ENCODE measurements at regions not wholly inside any gene's neighbourhood (a gene's known extent, or its start where the extent isn't known, plus 50 kb on each side); places are given as distances from the start of the nearest gene placed in this dataset.

DNA sequence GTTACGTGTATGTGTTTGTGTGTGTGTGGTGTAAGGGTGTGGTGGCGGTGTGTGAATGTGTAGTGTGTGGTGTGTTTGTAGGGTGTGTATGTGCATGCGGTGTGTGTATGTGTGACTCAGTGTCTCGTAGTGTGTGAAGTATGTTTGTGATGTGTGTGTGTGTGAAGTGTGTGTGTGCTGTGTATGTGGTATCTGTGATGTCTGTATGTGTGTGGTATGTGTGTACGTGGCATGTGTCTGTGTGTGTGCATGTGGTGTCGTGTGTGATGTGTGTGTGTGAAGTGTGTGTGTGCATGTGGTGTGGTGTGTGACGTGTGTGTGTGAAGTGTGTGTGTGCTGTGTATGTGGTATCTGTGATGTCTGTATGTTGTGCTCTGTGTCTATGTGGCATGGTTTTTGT, 339.4 kb downstream of the MTRR start:
- no peaks in the 10 kb centered on the region for H3K27me3 ChIP-seq (ENCODE audit: control insufficient read depth in 3 of 3, insufficient read depth in 3 of 3, low read length in 2 of 3)
- no peaks in the 10 kb centered on the region for H3K36me3 ChIP-seq (ENCODE audit: control insufficient read depth in 4 of 4, insufficient read depth in 4 of 4, low read length in 4 of 4)
- H3K9me3 ChIP-seq (ENCODE audit: control insufficient read depth in 4 of 4, insufficient read depth in 3 of 4, low read length in 3 of 4): peaks cover 0 to 4% (median 0%) of the 10 kb centered on the region in 4 donors
- no peak overlapping the region for H3K27ac ChIP-seq (ENCODE audit: low read depth in 1 of 2, low read length in 1 of 2)
- WGBS, 2 donors: 92 to 94% methylated on average over 7 of the region's 7 CpGs
- no peak overlapping the region for H3K4me3 ChIP-seq
- DNase-seq: no peak
- H3K9ac ChIP-seq (ENCODE audit: insufficient read depth in 1 of 2, low read length in 2 of 2): no peak overlapping the region
- ATAC-seq (ENCODE audit: insufficient read depth, low FRiP score): no peak
- TF ChIP-seq, protein P1, sequence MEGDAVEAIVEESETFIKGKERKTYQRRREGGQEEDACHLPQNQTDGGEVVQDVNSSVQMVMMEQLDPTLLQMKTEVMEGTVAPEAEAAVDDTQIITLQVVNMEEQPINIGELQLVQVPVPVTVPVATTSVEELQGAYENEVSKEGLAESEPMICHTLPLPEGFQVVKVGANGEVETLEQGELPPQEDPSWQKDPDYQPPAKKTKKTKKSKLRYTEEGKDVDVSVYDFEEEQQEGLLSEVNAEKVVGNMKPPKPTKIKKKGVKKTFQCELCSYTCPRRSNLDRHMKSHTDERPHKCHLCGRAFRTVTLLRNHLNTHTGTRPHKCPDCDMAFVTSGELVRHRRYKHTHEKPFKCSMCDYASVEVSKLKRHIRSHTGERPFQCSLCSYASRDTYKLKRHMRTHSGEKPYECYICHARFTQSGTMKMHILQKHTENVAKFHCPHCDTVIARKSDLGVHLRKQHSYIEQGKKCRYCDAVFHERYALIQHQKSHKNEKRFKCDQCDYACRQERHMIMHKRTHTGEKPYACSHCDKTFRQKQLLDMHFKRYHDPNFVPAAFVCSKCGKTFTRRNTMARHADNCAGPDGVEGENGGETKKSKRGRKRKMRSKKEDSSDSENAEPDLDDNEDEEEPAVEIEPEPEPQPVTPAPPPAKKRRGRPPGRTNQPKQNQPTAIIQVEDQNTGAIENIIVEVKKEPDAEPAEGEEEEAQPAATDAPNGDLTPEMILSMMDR (IDR thresholded peaks at IDR 0.05; ENCODE audit: control extremely low read depth, extremely low read depth): no peak
- H3K4me1 ChIP-seq (ENCODE audit: control insufficient read depth in 5 of 5, insufficient read depth in 5 of 5, low read length in 5 of 5): no peaks in the 10 kb centered on the region

DNA sequence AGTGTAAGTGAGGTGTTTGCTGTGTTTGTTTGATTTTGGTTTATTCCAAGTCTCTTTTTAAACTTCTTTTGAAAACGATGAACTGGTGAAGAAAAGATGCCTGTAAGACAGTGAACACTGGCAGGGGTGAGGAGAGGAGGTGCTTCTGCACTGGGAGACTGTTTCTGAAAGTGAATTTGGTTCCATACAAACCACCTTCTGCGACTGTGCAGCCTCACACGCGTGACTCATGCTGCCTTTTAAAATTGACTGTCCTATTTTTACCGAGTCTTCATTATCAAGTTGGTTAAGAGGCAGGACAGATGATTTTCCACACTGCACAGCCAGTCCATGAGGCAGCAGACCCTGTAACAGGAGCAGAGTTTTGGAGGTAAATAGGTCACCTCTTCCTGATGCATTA, 340.6 kb downstream of the MTRR start:
- Histone ChIP-seq H3K4me3 (no peak overlapping the region), H3K4me1 (ENCODE audit: control insufficient read depth in 5 of 5, insufficient read depth in 5 of 5, low read length in 5 of 5) (no peaks in the 10 kb centered on the region), H3K27me3 (ENCODE audit: control insufficient read depth in 3 of 3, insufficient read depth in 3 of 3, low read length in 2 of 3) (no peaks in the 10 kb centered on the region), H3K9ac (ENCODE audit: insufficient read depth in 1 of 2, low read length in 2 of 2) (no peak overlapping the region), H3K9me3 (ENCODE audit: control insufficient read depth in 4 of 4, insufficient read depth in 3 of 4, low read length in 3 of 4) (peaks cover 0 to 2% (median 0%) of the 10 kb centered on the region in 4 donors), H3K36me3 (ENCODE audit: control insufficient read depth in 4 of 4, insufficient read depth in 4 of 4, low read length in 4 of 4) (no peaks in the 10 kb centered on the region), H3K27ac (ENCODE audit: low read depth in 1 of 2, low read length in 1 of 2) (no peak overlapping the region)
- ATAC-seq (ENCODE audit: insufficient read depth, low FRiP score): no peak
- 76 to 88% methylated on average over 5 of the region's 5 CpGs for WGBS, 2 donors
- no peak for DNase-seq
- TF ChIP-seq, protein P1 (IDR thresholded peaks at IDR 0.05; ENCODE audit: control extremely low read depth, extremely low read depth): no peak

DNA sequence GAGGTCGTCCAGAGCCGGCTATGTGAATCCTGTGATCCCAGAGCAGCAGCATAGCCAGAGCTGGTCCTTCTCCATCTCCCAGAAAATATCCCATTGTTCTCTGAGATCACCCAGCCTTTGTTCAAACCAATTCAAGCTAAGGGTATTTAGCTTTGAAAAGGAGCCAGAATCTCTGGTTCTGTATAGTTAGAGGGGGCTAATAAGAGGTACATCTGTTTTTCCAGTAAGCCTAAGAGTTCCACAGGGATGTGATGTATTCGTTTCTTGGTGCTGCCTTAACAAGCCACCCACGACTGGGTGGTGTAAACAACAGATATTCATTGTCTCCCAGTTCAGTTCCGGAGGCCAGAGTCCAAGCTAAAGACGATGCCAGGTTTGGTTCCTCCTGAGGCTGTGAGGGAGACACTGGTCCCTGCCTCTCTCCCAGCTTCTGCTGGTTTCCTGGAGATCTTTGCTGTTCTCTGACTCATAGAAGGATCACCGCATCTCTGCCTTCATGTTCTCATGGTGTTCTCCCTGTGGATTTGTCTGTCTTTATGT, 344.8 kb downstream of the MTRR start:
- whole genome bisulfite sequencing, 2 donors: 55 to 64% methylated on average over 7 of the region's 7 CpGs
- H3K27ac ChIP-seq (ENCODE audit: low read depth in 1 of 2, low read length in 1 of 2): no peak overlapping the region
- no peaks in the 10 kb centered on the region for H3K27me3 ChIP-seq (ENCODE audit: control insufficient read depth in 3 of 3, insufficient read depth in 3 of 3, low read length in 2 of 3)
- no peaks in the 10 kb centered on the region for H3K4me1 ChIP-seq (ENCODE audit: control insufficient read depth in 5 of 5, insufficient read depth in 5 of 5, low read length in 5 of 5)
- no peaks in the 10 kb centered on the region for H3K36me3 ChIP-seq (ENCODE audit: control insufficient read depth in 4 of 4, insufficient read depth in 4 of 4, low read length in 4 of 4)
- DNase-seq (no peak), ATAC-seq (ENCODE audit: insufficient read depth, low FRiP score) (no peak)
- H3K9ac ChIP-seq (ENCODE audit: insufficient read depth in 1 of 2, low read length in 2 of 2): no peak overlapping the region
- no peak overlapping the region for H3K4me3 ChIP-seq
- TF ChIP-seq, protein P1 (IDR thresholded peaks at IDR 0.05; ENCODE audit: control extremely low read depth, extremely low read depth): no peak
- H3K9me3 ChIP-seq (ENCODE audit: control insufficient read depth in 4 of 4, insufficient read depth in 3 of 4, low read length in 3 of 4): peaks cover 0 to 2% (median 0%) of the 10 kb centered on the region in 4 donors

DNA sequence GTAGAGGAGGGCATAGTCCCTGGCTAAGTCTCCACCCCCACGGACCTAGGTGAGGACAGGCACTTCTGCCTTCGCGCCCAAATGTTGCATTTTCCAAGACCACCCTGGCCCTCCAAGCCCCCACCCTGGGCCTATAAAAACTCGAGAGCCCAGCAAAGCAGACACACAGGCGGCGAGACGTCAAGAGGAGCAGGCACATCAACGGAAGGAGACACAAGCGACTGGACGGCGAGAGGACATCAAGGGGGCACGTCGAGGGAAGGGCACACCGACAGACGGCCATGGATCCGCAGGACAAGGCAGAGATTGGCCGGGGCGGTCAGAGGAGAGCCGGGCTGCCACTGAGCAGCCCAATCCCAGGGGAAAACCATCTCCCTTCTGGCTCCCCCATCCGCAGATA, 348.0 kb downstream of the MTRR start:
- Histone ChIP-seq H3K9ac (ENCODE audit: insufficient read depth in 1 of 2, low read length in 2 of 2) (no peak overlapping the region), H3K36me3 (ENCODE audit: control insufficient read depth in 4 of 4, insufficient read depth in 4 of 4, low read length in 4 of 4) (no peaks in the 10 kb centered on the region), H3K4me1 (ENCODE audit: control insufficient read depth in 5 of 5, insufficient read depth in 5 of 5, low read length in 5 of 5) (no peaks in the 10 kb centered on the region), H3K27ac (ENCODE audit: low read depth in 1 of 2, low read length in 1 of 2) (no peak overlapping the region), H3K9me3 (ENCODE audit: control insufficient read depth in 4 of 4, insufficient read depth in 3 of 4, low read length in 3 of 4) (peaks cover 0 to 7% (median 0%) of the 10 kb centered on the region in 4 donors), H3K27me3 (ENCODE audit: control insufficient read depth in 3 of 3, insufficient read depth in 3 of 3, low read length in 2 of 3) (no peaks in the 10 kb centered on the region), H3K4me3 (no peak overlapping the region)
- TF ChIP-seq, protein P1 (IDR thresholded peaks at IDR 0.05; ENCODE audit: control extremely low read depth, extremely low read depth): no peak
- ATAC-seq (ENCODE audit: insufficient read depth, low FRiP score) (no peak), DNase-seq (no peak)
- WGBS, 2 donors: 89 to 93% methylated on average over 20 of the region's 20 CpGs

All from lung (tissue), 11 donors.